Activated T-cell treated with anti-CD3 and anti-CD28 coated beads for 4 hours (primary cell): ENCODE measurements at regions not wholly inside any gene's neighbourhood (a gene's known extent, or its start where the extent isn't known, plus 50 kb on each side); places are given as distances from the start of the nearest gene placed in this dataset.
"Not testable (repeated sequence)": the region's sequence is repeated elsewhere in the genome, so short reads cannot be mapped to it uniquely, and the experiment has no call there.

Source experiments
- DNase-seq: peaks from one replicate; pipeline ENCODE4 v3.0.0-alpha.2; 2020

- no peak for DNase-seq
These were observed 126.2 kb downstream of the KLF6 start for GRCh38 chr10:3658766-3659165.

- no peak for DNase-seq
These were observed 128.8 kb downstream of the KLF6 start for GRCh38 chr10:3656214-3656613.

- DNase-seq = no peak
These were observed 129.5 kb downstream of the KLF6 start for GRCh38 chr10:3655528-3655927.

GRCh38 chr10:3654980-3655379 is 130.0 kb downstream of the KLF6 start:
- no peak for DNase-seq

GRCh38 chr10:3654496-3654895 is 130.5 kb downstream of the KLF6 start:
- no peak for DNase-seq

- not testable (repeated sequence) for DNase-seq
These were observed 131.7 kb downstream of the KLF6 start for GRCh38 chr10:3653303-3653702.

GRCh38 chr10:3652886-3653285 is 132.1 kb downstream of the KLF6 start:
- DNase-seq = no peak

GRCh38 chr10:3651969-3652653 is 132.9 kb downstream of the KLF6 start:
- DNase-seq = no peak

- no peak for DNase-seq
These were observed 136.4 kb downstream of the KLF6 start for GRCh38 chr10:3648576-3648975.

GRCh38 chr10:3648170-3648569 is 136.8 kb downstream of the KLF6 start:
- no peak for DNase-seq

GRCh38 chr10:3647074-3647473 is 137.9 kb downstream of the KLF6 start:
- DNase-seq = no peak

- no peak for DNase-seq
These were observed 139.6 kb downstream of the KLF6 start for GRCh38 chr10:3645406-3645805.

- DNase-seq = no peak
These were observed 144.2 kb downstream of the KLF6 start for GRCh38 chr10:3640816-3641215.

- DNase-seq = no peak
These were observed 145.5 kb downstream of the KLF6 start for GRCh38 chr10:3639546-3639945.

- no peak for DNase-seq
These were observed 148.4 kb downstream of the KLF6 start for GRCh38 chr10:3636356-3637181.

- no peak for DNase-seq
These were observed 149.3 kb downstream of the KLF6 start for GRCh38 chr10:3635697-3636096.

GRCh38 chr10:3635211-3635671 is 149.8 kb downstream of the KLF6 start:
- DNase-seq = no peak

GRCh38 chr10:3634646-3635045 is 150.4 kb downstream of the KLF6 start:
- not testable (repeated sequence) for DNase-seq

- no peak for DNase-seq
These were observed 153.2 kb downstream of the KLF6 start for GRCh38 chr10:3631701-3632330.

GRCh38 chr10:3631291-3631690 is 153.7 kb downstream of the KLF6 start:
- no peak for DNase-seq

GRCh38 chr10:3625959-3626751 is 158.9 kb downstream of the KLF6 start:
- DNase-seq = no peak

- no peak for DNase-seq
These were observed 160.6 kb downstream of the KLF6 start for GRCh38 chr10:3624367-3624766.

GRCh38 chr10:3623746-3624145 is 161.3 kb downstream of the KLF6 start:
- no peak for DNase-seq
